HepG2 (cell line): ENCODE measurements at regions not wholly inside any gene's neighbourhood (a gene's known extent, or its start where the extent isn't known, plus 50 kb on each side); places are given as distances from the start of the nearest gene placed in this dataset.

ENCODE experiments used
- ATAC-seq: fragments of 200-7000 bp; cut with Tn5 transposase; 3 replicates; pipeline ENCODE4 v1.9.1; 2020; ENCODE audit warnings: mild to moderate bottlenecking, moderate library complexity
- BruUV-seq: library from RNA; stranded (reverse); fragments of 400-500 nt; replicated peaks from 2 replicates; lab custom pipeline; 2021; lab: Mats Ljungman, UMichigan
- CTCF ChIA-PET: fragments of 300-600 bp; formaldehyde crosslinking; extraction: SDS; loops from one replicate; lab custom pipeline; 2021; ENCODE audit warnings: low total read pairs, inconsistent platforms, low intra/inter-chr PET ratio; lab: Yijun Ruan, JAX
- POLR2A ChIA-PET: fragments of 350-600 bp; sonication (Branson Sonifier 250); formaldehyde crosslinking; loops from one replicate; lab custom pipeline; 2020; ENCODE audit warnings: antibody characterized with exemption, inconsistent platforms; lab: Yijun Ruan, JAX
- DNase-seq: peaks from one replicate; pipeline ENCODE4 v3.0.0-alpha.2; 2015; ENCODE audit warnings: low spot score
- FAIRE-seq: peaks from 3 replicates; lab custom pipeline; 2011; peaks lifted over from hg19 to GRCh38; lab: Jason Lieb, UNC
- H2AFZ ChIP-seq: one replicate; pipeline ENCODE4 v1.6.1; 2011; ENCODE audit warnings: low read length, inconsistent platforms
- H3K27ac ChIP-seq: fragments of 300-600 bp; 3 replicates; pipeline ENCODE4 v1.8.0; 2011; ENCODE audit warnings: mixed run types, mild to moderate bottlenecking, mixed read lengths, low read length, inconsistent platforms; ENCODE audit not compliant: insufficient read depth; ENCODE audit errors: extremely low read length
- H3K27me3 ChIP-seq, 2 experiments: fragments of 200-600 bp in 1 of 2; 2 replicates in 1 of 2; 3 replicates in 1 of 2; pipeline versions ENCODE4 v1.6.0 to v1.8.0; 2011; ENCODE audit warnings: low read length in 2 of 2, mild to moderate bottlenecking in 2 of 2, moderate library complexity in 2 of 2, inconsistent platforms in 1 of 2; ENCODE audit not compliant: insufficient read depth in 2 of 2, control insufficient read depth in 1 of 2
- H3K36me3 ChIP-seq, 2 experiments: fragments of 200-600 bp in 1 of 2; replicated peaks in 1 of 2; 2 replicates in 1 of 2; 3 replicates in 1 of 2; pipeline versions ENCODE4 v1.5.1 to v1.8.0; 2011; ENCODE audit warnings: low read length in 2 of 2, inconsistent platforms in 1 of 2; ENCODE audit not compliant: insufficient read depth in 2 of 2, control insufficient read depth in 1 of 2
- H3K4me1 ChIP-seq: 2 replicates; pipeline ENCODE4 v1.5.1; 2012; ENCODE audit warnings: low read length, inconsistent platforms; ENCODE audit not compliant: insufficient read depth
- H3K4me2 ChIP-seq: 2 replicates; pipeline ENCODE4 v1.6.0; 2011; ENCODE audit warnings: low read depth, low read length, inconsistent platforms
- H3K4me3 ChIP-seq, 3 experiments: fragments of 200-600 bp in 1 of 3; sonication (generic), shearing (Covaris generic) in 1 of 3; replicated peaks in 1 of 3; 2 replicates each; pipeline ENCODE4 v1.5.1; 2011 to 2016; ENCODE audit warnings: low read length in 3 of 3, inconsistent platforms in 2 of 3, low read depth in 2 of 3, mild to moderate bottlenecking in 2 of 3, control low read depth in 1 of 3, mixed read lengths in 1 of 3; ENCODE audit not compliant: insufficient read depth in 1 of 3
- H3K79me2 ChIP-seq: one replicate; pipeline ENCODE4 v1.6.1; 2011; ENCODE audit warnings: low read length, inconsistent platforms; ENCODE audit not compliant: insufficient read depth
- H3K9ac ChIP-seq: 2 replicates; pipeline ENCODE4 v1.6.0; 2011; ENCODE audit warnings: mild to moderate bottlenecking, low read depth, low read length, inconsistent platforms; ENCODE audit not compliant: insufficient read depth
- H3K9me3 ChIP-seq: 2 replicates; pipeline ENCODE4 v1.5.1; 2012; ENCODE audit warnings: mild to moderate bottlenecking, low read length
- H4K20me1 ChIP-seq: 2 replicates; pipeline ENCODE4 v1.6.0; 2011; ENCODE audit warnings: inconsistent platforms, mild to moderate bottlenecking, low read length, moderate library complexity; ENCODE audit not compliant: insufficient read depth
- ARNT ChIP-seq: fragments of 450-650 bp; IDR thresholded peaks from 2 replicates; pipeline ENCODE4 v1.6.1; 2017
- GPN1 ChIP-seq: sonication (generic); formaldehyde crosslinking; IDR thresholded peaks from 2 replicates; pipeline ENCODE4 v1.5.1; 2020; ENCODE audit warnings: missing genetic modification reagents, borderline replicate concordance
- KDM6A ChIP-seq: IDR thresholded peaks from 2 replicates; pipeline ENCODE4 v1.6.1; 2016; ENCODE audit warnings: low read depth
- LCORL ChIP-seq, 2 experiments: fragments of 450-650 bp in 1 of 2; sonication (generic) in 1 of 2; formaldehyde crosslinking in 1 of 2; IDR thresholded peaks; 2 replicates each; pipeline versions ENCODE4 v1.5.0 to v1.6.1; 2017 to 2020; ENCODE audit warnings: antibody characterized with exemption in 1 of 2, missing genetic modification reagents in 1 of 2
- MEIS1 ChIP-seq: sonication (generic); formaldehyde crosslinking; IDR thresholded peaks from 2 replicates; pipeline ENCODE4 v1.9.0; 2021; ENCODE audit warnings: mild to moderate bottlenecking, missing genetic modification reagents, moderate library complexity, borderline replicate concordance
- MYNN ChIP-seq: sonication (generic); formaldehyde crosslinking; IDR thresholded peaks from 2 replicates; pipeline ENCODE4 v1.4.0; 2020; ENCODE audit warnings: mild to moderate bottlenecking, low read depth, missing genetic modification reagents
- NFKBIZ ChIP-seq: IDR thresholded peaks from 2 replicates; pipeline ENCODE4 v1.6.1; 2018; ENCODE audit warnings: missing genetic modification reagents, missing compliant biosample characterization
- NPAS2 ChIP-seq: sonication (generic); formaldehyde crosslinking; IDR thresholded peaks from 2 replicates; pipeline ENCODE4 v1.8.0; 2022; ENCODE audit warnings: mild to moderate bottlenecking, missing genetic modification reagents, borderline replicate concordance
- PLRG1 ChIP-seq: fragments of 450-650 bp; conservative IDR thresholded peaks from 2 replicates; pipeline ENCODE4 v1.6.1; 2016
- TIGD3 ChIP-seq: sonication (generic); formaldehyde crosslinking; IDR thresholded peaks from 2 replicates; pipeline ENCODE4 v1.5.1; 2020; ENCODE audit warnings: mild to moderate bottlenecking, missing genetic modification reagents, borderline replicate concordance
- ZBTB2 ChIP-seq: sonication (generic); formaldehyde crosslinking; IDR thresholded peaks from 2 replicates; pipeline ENCODE4 v1.8.0; 2022; ENCODE audit warnings: low read depth, missing genetic modification reagents
- ZBTB40 ChIP-seq, 2 experiments: fragments of 450-650 bp in 1 of 2; sonication (generic) in 1 of 2; formaldehyde crosslinking in 1 of 2; IDR thresholded peaks; 2 replicates each; pipeline versions ENCODE4 v1.6.1 to v1.8.0; 2016 to 2022; ENCODE audit warnings: antibody characterized with exemption in 1 of 2, mild to moderate bottlenecking in 1 of 2, missing genetic modification reagents in 1 of 2
- ZNF567 ChIP-seq: sonication (generic); formaldehyde crosslinking; IDR thresholded peaks from 2 replicates; pipeline ENCODE4 v1.8.1; 2023; ENCODE audit warnings: mild to moderate bottlenecking, missing genetic modification reagents, borderline replicate concordance
- ZNF703 ChIP-seq: sonication (generic); formaldehyde crosslinking; IDR thresholded peaks from 2 replicates; pipeline ENCODE4 v1.5.1; 2020; ENCODE audit warnings: missing genetic modification reagents, mild to moderate bottlenecking, moderate library complexity, borderline replicate concordance
- WGBS: methylation state at CpG from one replicate; pipeline ENCODE4 v1.1.6; 2017; ENCODE audit warnings: low lambda C conversion rate; 5-methylcytosine and 5-hydroxymethylcytosine counted together
- in situ Hi-C: cut with HindIII; loops from 2 replicates; pipeline ENCODE4 v1.10.0; 2017; ENCODE audit warnings: low pct_unique_long_range_greater_than_20kb; ENCODE audit not compliant: extremely low pct_ligation_motif_present
- intact Hi-C: fragments of 100-400 bp; cut with micrococcal nuclease; formaldehyde crosslinking; loops from one replicate; pipeline ENCODE4 v1.10.0; 2022; ENCODE audit not compliant: unreplicated experiment

GRCh38 chr17:77064598-77064997, 76.2 kb upstream of the SEC14L1 start:
- H3K79me2 ChIP-seq: no peaks in the 10 kb centered on the region
- no peak overlapping the region for H3K4me2 ChIP-seq
- ChIA-PET CTCF (no interaction called here), POLR2A (no interaction called here)
- DNase-seq (no peak), ATAC-seq (no peak), FAIRE-seq (no peak)
- no peak overlapping the region for H3K9ac ChIP-seq
- no peaks in the 10 kb centered on the region for H3K4me1 ChIP-seq
- intact Hi-C loops: no loop called here
- no peak overlapping the region for H2AFZ ChIP-seq
- no peak overlapping the region for H3K4me3 ChIP-seq
- H3K9me3 ChIP-seq: no peaks in the 10 kb centered on the region
- H3K27ac ChIP-seq: no peak overlapping the region
- H4K20me1 ChIP-seq: no peaks in the 10 kb centered on the region
- BruUV-seq: no TSS peak
- no peaks in the 10 kb centered on the region for H3K36me3 ChIP-seq
- peaks cover 3 to 40% of the 10 kb centered on the region in 2 experiments for H3K27me3 ChIP-seq
- WGBS: 15% methylated on average over 5 of the region's 5 CpGs
- in situ Hi-C loops: loop anchor here (10.0 kb wide), 1 partner anchor 240 kb away; no protein-coding TSS in a partner anchor
- no peak for TF ChIP-seq ZNF703 (CRISPR knock-in tag)
- TF ChIP-seq MYNN (CRISPR knock-in tag): no peak
- TF ChIP-seq MEIS1 (CRISPR knock-in tag): no peak
- no peak for TF ChIP-seq ZNF567 (CRISPR knock-in tag)
- TF ChIP-seq LCORL (IDR thresholded peaks at IDR 0.05): no peak
- no peak for TF ChIP-seq LCORL (CRISPR knock-in tag; IDR thresholded peaks at IDR 0.05)
- TF ChIP-seq TIGD3 (CRISPR knock-in tag): no peak
- no peak for TF ChIP-seq ARNT
- no peak for TF ChIP-seq NFKBIZ (CRISPR knock-in tag)
- no peak for TF ChIP-seq GPN1 (CRISPR knock-in tag)
- no peak for TF ChIP-seq ZBTB2 (CRISPR knock-in tag)
- no peak for TF ChIP-seq PLRG1
- TF ChIP-seq KDM6A (CRISPR knock-in tag): no peak
- TF ChIP-seq ZBTB40 (IDR thresholded peaks at IDR 0.05): no peak
- no peak for TF ChIP-seq ZBTB40 (CRISPR knock-in tag; IDR thresholded peaks at IDR 0.05)
- no peak for TF ChIP-seq NPAS2 (CRISPR knock-in tag)
